Keratinocyte (primary cell): ENCODE measurements at regions not wholly inside any gene's neighbourhood (a gene's known extent, or its start where the extent isn't known, plus 50 kb on each side); places are given as distances from the start of the nearest gene placed in this dataset.

Experiments
- DNase-seq: peaks from one replicate; pipeline ENCODE4 v3.0.0-alpha.2; 2011; ENCODE audit warnings: low read depth, missing footprints, low spot score
- FAIRE-seq: peaks from 2 replicates; lab custom pipeline; 2011; peaks lifted over from hg19 to GRCh38; lab: Jason Lieb, UNC
- H2AFZ ChIP-seq: 2 replicates; pipeline ENCODE4 v1.6.0; 2012; ENCODE audit warnings: low read length, control low read depth, inconsistent platforms; ENCODE audit not compliant: control insufficient read depth
- H3K27ac ChIP-seq: 2 replicates; pipeline ENCODE4 v1.5.1; 2011; ENCODE audit warnings: low read length; ENCODE audit not compliant: control insufficient read depth, insufficient read depth
- H3K27me3 ChIP-seq: 3 replicates; pipeline ENCODE4 v1.6.0; 2011; ENCODE audit warnings: low read length; ENCODE audit not compliant: control insufficient read depth, insufficient read depth; ENCODE audit errors: extremely low read depth
- H3K36me3 ChIP-seq, 2 experiments: 2 replicates in 1 of 2; 3 replicates in 1 of 2; pipeline ENCODE4 v1.5.1; 2011; ENCODE audit warnings: low read length in 2 of 2, mild to moderate bottlenecking in 1 of 2; ENCODE audit not compliant: control insufficient read depth in 2 of 2, insufficient read depth in 2 of 2; ENCODE audit errors: extremely low read depth in 1 of 2
- H3K4me1 ChIP-seq: 3 replicates; pipeline ENCODE4 v1.5.1; 2011; ENCODE audit warnings: low read length; ENCODE audit not compliant: control insufficient read depth, insufficient read depth; ENCODE audit errors: extremely low read depth
- H3K4me2 ChIP-seq: 3 replicates; pipeline ENCODE4 v1.6.0; 2011; ENCODE audit warnings: low read depth, low read length; ENCODE audit not compliant: control insufficient read depth, insufficient read depth; ENCODE audit errors: extremely low read depth
- H3K4me3 ChIP-seq, 3 experiments: fragments of 200-600 bp in 1 of 3; sonication (generic) in 1 of 3; 2 replicates in 2 of 3; 3 replicates in 1 of 3; pipeline ENCODE4 v1.5.1; 2011 to 2016; ENCODE audit warnings: low read length in 3 of 3, mild to moderate bottlenecking in 3 of 3, control low read depth in 2 of 3, inconsistent platforms in 1 of 3, low read depth in 1 of 3, mixed read lengths in 1 of 3, mixed run types in 1 of 3, moderate library complexity in 1 of 3; ENCODE audit not compliant: control insufficient read depth in 2 of 3, insufficient read depth in 2 of 3; ENCODE audit errors: extremely low read depth in 1 of 3
- H3K79me2 ChIP-seq: 2 replicates; pipeline ENCODE4 v1.6.0; 2012; ENCODE audit warnings: low read length; ENCODE audit not compliant: control insufficient read depth, insufficient read depth
- H3K9ac ChIP-seq: 3 replicates; pipeline ENCODE4 v1.6.0; 2011; ENCODE audit warnings: low read length; ENCODE audit not compliant: control insufficient read depth, insufficient read depth; ENCODE audit errors: extremely low read depth
- H3K9me1 ChIP-seq: 3 replicates; pipeline ENCODE4 v1.6.0; 2011; ENCODE audit warnings: low read length; ENCODE audit not compliant: control insufficient read depth, insufficient read depth; ENCODE audit errors: extremely low read depth
- H3K9me3 ChIP-seq: 2 replicates; pipeline ENCODE4 v1.5.1; 2012; ENCODE audit warnings: low read depth, low read length; ENCODE audit not compliant: control insufficient read depth
- H4K20me1 ChIP-seq: 3 replicates; pipeline ENCODE4 v1.6.0; 2011; ENCODE audit warnings: low read length; ENCODE audit not compliant: control insufficient read depth, insufficient read depth; ENCODE audit errors: extremely low read depth
- CTCF ChIP-seq, 3 experiments: IDR thresholded peaks in 1 of 3; conservative IDR thresholded peaks in 1 of 3; optimal IDR thresholded peaks in 1 of 3; 2 replicates in 2 of 3; 3 replicates in 1 of 3; pipeline versions ENCODE3 to v1.5.1; 2011; ENCODE audit warnings: low read length in 3 of 3, mild to moderate bottlenecking in 3 of 3, moderate library complexity in 2 of 3, control low read depth in 1 of 3, inconsistent platforms in 1 of 3; ENCODE audit not compliant: insufficient read depth in 2 of 3; ENCODE audit errors: extremely low read depth in 1 of 3
- EZH2 ChIP-seq: IDR thresholded peaks from one replicate; pipeline ENCODE4 v1.6.1; 2012; ENCODE audit warnings: inconsistent platforms, mild to moderate bottlenecking, low read length, moderate library complexity
- dilution Hi-C: fragments of 300-500 bp; cut with MboI; formaldehyde crosslinking; loops from one replicate; pipeline ENCODE4 v1.7.0; 2020; ENCODE audit warnings: low sequenced_read_pairs; ENCODE audit not compliant: extremely low pct_ligation_motif_present

GRCh38 chr9:102519423-102519822 lies 475.7 kb upstream of the CYLC2 start:
- TF ChIP-seq CTCF (optimal IDR thresholded peaks at IDR 0.05 in 1 of 3, IDR thresholded peaks at IDR 0.05 in 1 of 3, conservative IDR thresholded peaks at IDR 0.05 in 1 of 3; ENCODE audit: extremely low read depth in 1 of 3, insufficient read depth in 2 of 3, low read length in 3 of 3): no peak
- no peaks in the 10 kb centered on the region for H3K9me1 ChIP-seq
- no peak overlapping the region for H3K4me3 ChIP-seq
- dilution Hi-C loops: no loop called here
- no peak overlapping the region for H3K27ac ChIP-seq
- no peak overlapping the region for H3K4me2 ChIP-seq
- no peaks in the 10 kb centered on the region for H3K4me1 ChIP-seq
- no peaks in the 10 kb centered on the region for H3K9me3 ChIP-seq
- H4K20me1 ChIP-seq: no peaks in the 10 kb centered on the region
- FAIRE-seq: no peak
- no peaks in the 10 kb centered on the region for H3K27me3 ChIP-seq
- DNase-seq: no peak
- no peaks in the 10 kb centered on the region for H3K36me3 ChIP-seq
- H3K79me2 ChIP-seq: no peaks in the 10 kb centered on the region
- no peak overlapping the region for H3K9ac ChIP-seq
- H2AFZ ChIP-seq: no peak overlapping the region

GRCh38 chr9:102518324-102518723 lies 476.8 kb upstream of the CYLC2 start:
- H3K27me3 ChIP-seq: no peaks in the 10 kb centered on the region
- no peak for FAIRE-seq
- no peak overlapping the region for H3K4me3 ChIP-seq

More at GRCh38 chr9:102518324-102518723, 476.8 kb upstream of the CYLC2 start:
- no peak for DNase-seq
- TF ChIP-seq CTCF (optimal IDR thresholded peaks at IDR 0.05 in 1 of 3, IDR thresholded peaks at IDR 0.05 in 1 of 3, conservative IDR thresholded peaks at IDR 0.05 in 1 of 3; ENCODE audit: extremely low read depth in 1 of 3, insufficient read depth in 2 of 3, low read length in 3 of 3) (no peak), EZH2 (no peak)
- Histone ChIP-seq H3K4me1 (no peaks in the 10 kb centered on the region), H3K79me2 (no peaks in the 10 kb centered on the region), H3K36me3 (no peaks in the 10 kb centered on the region), H4K20me1 (no peaks in the 10 kb centered on the region), H3K4me2 (no peak overlapping the region), H3K9ac (no peak overlapping the region), H3K9me1 (no peaks in the 10 kb centered on the region), H3K27ac (no peak overlapping the region), H2AFZ (no peak overlapping the region), H3K9me3 (no peaks in the 10 kb centered on the region)
- dilution Hi-C loops: no loop called here
